SJSA1 (cell line): ENCODE measurements at regions not wholly inside any gene's neighbourhood (a gene's known extent, or its start where the extent isn't known, plus 50 kb on each side); places are given as distances from the start of the nearest gene placed in this dataset.

Experiments
- DNase-seq, 2 experiments: peaks; one replicate each; pipeline ENCODE4 v3.0.0-alpha.2; 2015 to 2020; ENCODE audit warnings: low spot score in 2 of 2, low read depth in 1 of 2
- H3K27ac ChIP-seq: fragments of 250-450 bp; sonication (Bioruptor Pico); 2 replicates; pipeline ENCODE4 v1.5.1; 2020; ENCODE audit warnings: mild to moderate bottlenecking, moderate library complexity
- H3K27me3 ChIP-seq: fragments of 250-450 bp; sonication (Bioruptor Pico); replicated peaks from 2 replicates; pipeline ENCODE4 v1.5.1; 2020; ENCODE audit warnings: mild to moderate bottlenecking, moderate library complexity
- H3K36me3 ChIP-seq: fragments of 250-450 bp; sonication (Bioruptor Pico); 2 replicates; pipeline ENCODE4 v1.5.1; 2020; ENCODE audit warnings: mild to moderate bottlenecking
- H3K4me1 ChIP-seq: fragments of 250-450 bp; sonication (Bioruptor Pico); replicated peaks from 2 replicates; pipeline ENCODE4 v1.6.1; 2021; ENCODE audit warnings: mild to moderate bottlenecking
- H3K4me3 ChIP-seq: fragments of 250-450 bp; sonication (Bioruptor Pico); 2 replicates; pipeline ENCODE4 v1.5.1; 2020; ENCODE audit warnings: mild to moderate bottlenecking
- H3K9me3 ChIP-seq: fragments of 250-450 bp; sonication (Bioruptor Pico); replicated peaks from 2 replicates; pipeline ENCODE4 v1.5.1; 2020; ENCODE audit warnings: mild to moderate bottlenecking

DNA sequence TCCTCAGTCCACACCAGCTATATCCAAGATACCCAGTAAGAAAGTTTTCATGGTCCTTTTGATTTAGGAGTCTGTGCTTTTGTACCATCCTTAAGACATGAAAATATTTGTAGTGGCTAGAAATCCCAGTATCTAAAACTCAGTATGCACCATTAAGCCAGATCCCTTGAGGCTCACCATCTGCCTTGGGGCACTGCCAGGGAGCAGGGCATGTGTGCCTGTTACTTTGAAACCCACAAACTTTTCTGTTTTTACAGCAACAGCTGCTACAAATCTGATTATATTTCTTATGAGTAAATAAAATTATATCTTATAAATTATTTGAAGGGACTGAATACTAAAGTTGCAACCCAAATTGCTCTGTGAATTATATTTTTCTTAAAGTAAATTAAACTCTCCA, 290.5 kb upstream of the MANEA start:
- no peaks in the 10 kb centered on the region for H3K4me1 ChIP-seq
- no peak overlapping the region for H3K4me3 ChIP-seq
- H3K9me3 ChIP-seq, result no peaks in the 10 kb centered on the region
- H3K27ac ChIP-seq, result no peak overlapping the region
- no peaks in the 10 kb centered on the region for H3K27me3 ChIP-seq
- H3K36me3 ChIP-seq, result no peaks in the 10 kb centered on the region
- DNase-seq, result no peak

DNA sequence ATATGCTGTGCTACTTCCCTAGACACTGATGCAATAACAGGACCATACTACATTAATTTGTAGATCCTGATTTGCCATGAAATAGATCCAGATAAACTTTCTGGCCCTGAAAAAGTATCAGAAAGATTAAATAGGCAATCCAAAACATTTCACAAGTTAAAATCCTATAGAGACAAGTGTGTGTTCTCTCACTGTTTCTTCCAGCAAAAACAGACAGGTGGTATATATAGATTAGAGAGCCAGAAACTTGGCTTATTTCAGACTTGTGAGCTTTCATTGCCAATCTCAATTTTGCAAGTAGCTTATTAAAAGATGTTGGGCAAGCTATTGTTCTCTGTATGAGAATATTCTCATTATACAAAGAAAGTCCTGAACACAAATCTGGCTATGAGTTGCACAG, 289.1 kb upstream of the MANEA start:
- Histone ChIP-seq H3K27me3 (no peaks in the 10 kb centered on the region), H3K4me3 (no peak overlapping the region), H3K4me1 (no peaks in the 10 kb centered on the region), H3K9me3 (no peaks in the 10 kb centered on the region), H3K36me3 (no peaks in the 10 kb centered on the region), H3K27ac (no peak overlapping the region)
- DNase-seq, result no peak

DNA sequence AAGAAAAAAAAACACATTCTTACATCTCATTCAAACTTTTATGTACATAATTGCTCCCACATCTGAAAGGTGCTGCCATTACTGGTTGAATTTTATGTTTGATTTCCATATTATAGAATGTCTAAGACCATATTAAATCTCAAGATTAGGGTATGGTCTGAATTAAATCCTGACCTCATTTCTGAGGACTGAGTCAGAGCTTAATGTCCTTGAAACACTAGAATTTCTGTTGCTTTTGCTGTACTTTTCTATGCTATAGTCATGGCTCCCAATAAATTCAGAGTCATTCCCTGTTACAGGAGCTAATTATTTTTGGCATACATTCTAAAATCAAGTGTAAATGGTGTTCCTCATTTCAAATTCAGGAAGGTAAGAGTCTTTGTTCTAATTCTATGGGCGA, 285.3 kb upstream of the MANEA start:
- Histone ChIP-seq H3K4me3 (no peak overlapping the region), H3K4me1 (no peaks in the 10 kb centered on the region), H3K27me3 (no peaks in the 10 kb centered on the region), H3K9me3 (no peaks in the 10 kb centered on the region), H3K36me3 (no peaks in the 10 kb centered on the region), H3K27ac (no peak overlapping the region)
- no peak for DNase-seq

DNA sequence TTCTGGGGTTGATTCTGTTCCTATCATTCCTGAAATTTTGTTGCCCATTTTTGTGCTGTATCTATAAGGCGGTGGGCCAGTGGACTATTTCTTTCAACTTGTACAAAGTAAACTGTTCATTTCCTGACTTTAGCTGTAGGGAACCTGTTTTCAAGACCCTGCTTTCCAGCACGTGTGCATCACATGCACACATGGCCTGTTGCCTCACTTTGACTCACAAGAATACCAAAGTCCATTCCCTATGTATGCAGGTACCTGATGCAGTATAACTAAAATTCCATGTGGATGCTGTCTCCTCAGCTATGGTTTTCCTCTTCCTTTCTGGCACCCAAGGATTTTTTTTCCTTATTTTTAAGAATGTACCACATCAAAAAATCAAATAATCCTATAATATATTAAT, 284.1 kb upstream of the MANEA start:
- Histone ChIP-seq H3K27ac (no peak overlapping the region), H3K4me3 (no peak overlapping the region), H3K36me3 (no peaks in the 10 kb centered on the region), H3K4me1 (no peaks in the 10 kb centered on the region), H3K9me3 (no peaks in the 10 kb centered on the region), H3K27me3 (no peaks in the 10 kb centered on the region)
- no peak for DNase-seq

DNA sequence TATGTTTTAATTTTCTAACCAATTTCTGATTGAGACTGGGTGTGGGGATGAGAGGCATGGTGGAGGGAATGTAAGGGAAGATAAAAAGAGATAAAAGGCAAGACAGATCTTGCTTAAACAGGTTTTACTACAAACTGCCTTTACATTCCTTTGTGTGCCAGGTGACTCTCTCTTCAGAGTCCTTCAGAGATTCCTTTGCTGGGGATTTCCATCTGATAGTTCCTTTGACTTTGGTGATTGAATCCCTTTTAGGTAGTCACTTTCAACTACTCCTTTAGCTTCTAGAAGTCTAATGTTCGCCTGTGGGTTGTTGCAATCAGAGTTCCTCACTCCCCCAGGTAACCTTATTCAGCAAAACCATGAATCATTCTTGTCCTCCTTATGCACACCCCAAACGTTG, 283.3 kb upstream of the MANEA start:
- H3K4me1 ChIP-seq, result no peaks in the 10 kb centered on the region
- DNase-seq, result no peak
- no peaks in the 10 kb centered on the region for H3K9me3 ChIP-seq
- no peak overlapping the region for H3K4me3 ChIP-seq
- H3K27ac ChIP-seq, result no peak overlapping the region
- no peaks in the 10 kb centered on the region for H3K27me3 ChIP-seq
- H3K36me3 ChIP-seq, result no peaks in the 10 kb centered on the region

DNA sequence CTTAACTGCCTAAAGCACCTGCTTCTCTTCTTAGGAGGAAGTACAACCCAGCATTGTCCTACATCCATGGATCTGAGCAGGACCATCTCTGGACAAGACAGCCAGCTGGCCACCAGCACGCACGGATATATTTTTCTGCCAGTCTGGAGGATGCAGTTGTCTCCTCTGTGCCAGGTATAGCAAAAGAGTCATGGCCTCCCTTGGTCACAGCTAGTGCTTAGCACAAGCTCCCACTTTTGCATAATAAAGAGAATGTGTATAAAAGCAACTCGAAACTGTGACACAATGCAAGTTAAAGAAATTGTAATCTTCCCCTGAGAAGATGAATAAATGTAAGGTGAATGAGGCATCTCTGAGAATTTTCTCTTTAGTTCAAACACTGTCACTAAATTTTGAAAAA, 267.8 kb upstream of the MANEA start:
- no peak overlapping the region for H3K4me3 ChIP-seq
- DNase-seq, result no peak
- H3K27ac ChIP-seq, result no peak overlapping the region
- H3K4me1 ChIP-seq, result no peaks in the 10 kb centered on the region
- H3K36me3 ChIP-seq, result no peaks in the 10 kb centered on the region
- no peaks in the 10 kb centered on the region for H3K9me3 ChIP-seq
- H3K27me3 ChIP-seq, result no peaks in the 10 kb centered on the region

DNA sequence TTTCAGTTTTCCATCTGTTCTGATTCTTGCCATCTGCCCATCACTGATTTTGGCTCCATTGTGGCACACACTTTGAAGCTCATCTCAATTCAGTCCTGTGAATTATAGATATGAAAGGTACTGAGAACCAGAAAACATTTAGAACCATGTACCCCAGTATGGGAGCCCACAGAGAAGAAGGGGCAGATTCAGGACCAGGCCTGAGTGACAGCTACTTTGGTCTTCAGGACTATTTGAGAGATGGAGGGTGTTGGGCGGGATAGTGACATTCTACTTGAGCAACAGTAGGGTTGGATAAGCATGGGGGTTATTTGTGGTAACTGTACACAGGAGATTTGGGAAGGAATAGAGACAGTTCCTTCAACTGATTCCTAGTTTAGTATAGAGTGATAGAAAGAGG, 259.2 kb upstream of the MANEA start:
- H3K27ac ChIP-seq, result no peak overlapping the region
- DNase-seq, result no peak
- no peaks in the 10 kb centered on the region for H3K27me3 ChIP-seq
- H3K4me3 ChIP-seq, result no peak overlapping the region
- H3K9me3 ChIP-seq, result no peaks in the 10 kb centered on the region
- H3K4me1 ChIP-seq, result no peaks in the 10 kb centered on the region
- no peaks in the 10 kb centered on the region for H3K36me3 ChIP-seq

DNA sequence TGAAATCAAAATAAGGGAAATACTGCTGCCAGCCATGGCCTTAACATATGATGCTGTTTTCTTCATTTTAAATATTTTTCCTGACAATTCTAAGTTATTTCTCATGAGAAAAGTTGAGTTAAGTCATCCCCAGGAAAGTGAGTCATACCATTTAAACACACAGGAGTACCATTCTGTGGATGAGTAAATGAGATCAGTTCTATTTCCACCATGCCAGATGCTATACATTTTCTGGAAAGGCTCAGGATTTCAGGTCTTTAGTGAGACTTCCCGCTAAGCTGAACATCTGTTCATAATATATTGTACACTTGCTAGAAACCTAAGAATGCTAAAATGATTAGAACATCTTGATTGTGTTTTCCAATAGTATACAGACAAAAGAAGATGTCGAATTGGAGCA, 256.2 kb upstream of the MANEA start:
- H3K27me3 ChIP-seq, result no peaks in the 10 kb centered on the region
- no peaks in the 10 kb centered on the region for H3K36me3 ChIP-seq
- H3K4me3 ChIP-seq, result no peak overlapping the region
- DNase-seq, result no peak
- no peaks in the 10 kb centered on the region for H3K9me3 ChIP-seq
- H3K27ac ChIP-seq, result no peak overlapping the region
- H3K4me1 ChIP-seq, result no peaks in the 10 kb centered on the region

DNA sequence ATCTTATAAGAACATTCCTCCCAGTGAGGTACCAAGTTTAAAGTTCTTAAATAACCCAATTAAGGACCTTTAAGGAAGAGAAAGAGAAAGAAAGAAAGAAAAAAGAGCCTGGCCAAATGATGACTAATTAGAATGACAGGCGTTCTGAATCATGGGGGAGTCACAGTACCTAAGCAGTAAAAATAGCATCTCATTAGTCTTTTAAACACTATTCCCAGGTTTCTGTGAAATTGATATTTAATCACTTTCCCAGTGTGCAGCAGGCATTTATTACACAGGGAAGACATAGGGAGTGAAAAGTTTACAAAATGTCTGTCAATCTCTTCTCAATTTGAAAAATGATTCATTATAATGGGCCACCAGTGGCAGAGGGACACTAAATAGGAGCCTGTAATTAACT, 251.4 kb upstream of the MANEA start:
- H3K4me3 ChIP-seq, result no peak overlapping the region
- H3K36me3 ChIP-seq, result no peaks in the 10 kb centered on the region
- no peak for DNase-seq
- H3K27ac ChIP-seq, result no peak overlapping the region
- no peaks in the 10 kb centered on the region for H3K4me1 ChIP-seq
- no peaks in the 10 kb centered on the region for H3K9me3 ChIP-seq
- H3K27me3 ChIP-seq, result no peaks in the 10 kb centered on the region

DNA sequence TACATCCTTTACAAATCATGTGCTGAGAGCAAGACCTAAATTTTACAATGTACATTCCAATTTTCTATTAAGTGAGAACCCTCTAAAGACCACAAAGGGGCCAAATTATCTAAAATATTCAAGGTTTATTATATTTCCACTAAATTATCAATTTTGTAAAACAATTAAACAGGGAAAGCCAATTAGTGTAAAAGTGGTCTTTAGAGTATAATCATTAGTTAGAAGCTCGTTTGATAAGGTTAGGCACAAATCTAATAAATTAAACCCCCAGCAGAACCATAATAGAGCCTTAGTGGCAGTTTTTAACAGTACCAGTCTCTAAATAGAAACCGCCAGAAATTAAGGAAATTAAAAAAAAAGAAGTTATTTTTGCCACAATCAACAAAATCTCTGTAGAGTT, 249.1 kb upstream of the MANEA start:
- no peak for DNase-seq
- no peak overlapping the region for H3K4me3 ChIP-seq
- no peaks in the 10 kb centered on the region for H3K36me3 ChIP-seq
- H3K9me3 ChIP-seq, result no peaks in the 10 kb centered on the region
- no peak overlapping the region for H3K27ac ChIP-seq
- H3K4me1 ChIP-seq, result no peaks in the 10 kb centered on the region
- H3K27me3 ChIP-seq, result no peaks in the 10 kb centered on the region

DNA sequence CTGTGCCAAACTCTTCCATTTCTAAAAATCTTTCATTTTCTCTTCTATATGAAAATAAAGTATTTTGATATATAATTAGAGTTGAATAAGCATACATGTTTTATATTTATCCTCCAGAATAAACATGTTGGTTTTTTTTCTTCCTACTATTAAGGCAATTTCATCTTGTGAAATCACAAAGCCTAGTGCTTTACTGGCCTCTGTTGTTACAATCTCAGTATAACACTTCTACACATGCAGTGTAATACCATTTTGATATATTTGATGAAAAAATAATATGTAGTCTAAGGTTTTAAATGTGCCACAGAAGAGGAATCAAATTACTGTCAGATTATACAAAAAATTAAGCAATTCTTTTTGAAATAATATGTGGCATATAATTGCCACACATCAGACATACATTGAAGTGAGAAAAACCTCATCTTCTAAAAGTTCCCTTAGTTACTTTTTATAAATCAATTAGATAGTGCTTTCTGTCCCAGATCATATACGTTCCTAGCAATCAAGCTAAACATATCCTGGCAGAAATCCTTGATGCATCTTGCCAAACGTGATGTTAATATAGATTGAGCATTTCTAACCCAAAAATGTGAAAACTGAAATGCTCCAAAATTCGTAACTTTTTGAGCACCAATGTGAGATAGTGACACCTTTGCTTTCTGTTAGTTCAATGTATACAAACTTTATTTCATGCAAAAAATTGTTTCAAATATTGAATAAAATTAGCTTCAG, 225.1 kb upstream of the MANEA start:
- Histone ChIP-seq H3K4me3 (no peak overlapping the region), H3K4me1 (no peaks in the 10 kb centered on the region), H3K27me3 (no peaks in the 10 kb centered on the region), H3K27ac (no peak overlapping the region), H3K36me3 (no peaks in the 10 kb centered on the region), H3K9me3 (no peaks in the 10 kb centered on the region)
- no peak for DNase-seq

DNA sequence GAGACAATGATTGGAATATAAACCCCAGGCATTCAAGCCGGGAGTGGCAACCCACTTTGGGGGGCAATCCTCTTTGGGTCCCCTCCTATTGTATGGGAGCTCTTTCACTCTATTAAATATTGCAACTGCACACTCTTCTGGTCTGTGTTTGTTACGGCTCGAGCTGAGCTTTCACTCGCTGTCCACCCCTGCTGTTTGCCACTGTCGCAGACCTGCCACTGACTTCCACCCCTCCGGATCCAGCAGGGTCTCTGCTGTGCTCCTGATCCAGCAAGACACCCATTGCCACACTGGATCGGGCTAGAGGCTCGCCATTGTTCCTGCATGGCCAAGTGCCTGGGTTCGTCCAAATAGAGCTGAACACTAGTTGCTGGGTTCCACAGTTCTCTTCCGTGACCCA, 222.8 kb upstream of the MANEA start:
- no peak overlapping the region for H3K27ac ChIP-seq
- no peak overlapping the region for H3K4me3 ChIP-seq
- no peaks in the 10 kb centered on the region for H3K36me3 ChIP-seq
- H3K4me1 ChIP-seq, result no peaks in the 10 kb centered on the region
- H3K9me3 ChIP-seq, result no peaks in the 10 kb centered on the region
- DNase-seq, result no peak
- H3K27me3 ChIP-seq, result no peaks in the 10 kb centered on the region

DNA sequence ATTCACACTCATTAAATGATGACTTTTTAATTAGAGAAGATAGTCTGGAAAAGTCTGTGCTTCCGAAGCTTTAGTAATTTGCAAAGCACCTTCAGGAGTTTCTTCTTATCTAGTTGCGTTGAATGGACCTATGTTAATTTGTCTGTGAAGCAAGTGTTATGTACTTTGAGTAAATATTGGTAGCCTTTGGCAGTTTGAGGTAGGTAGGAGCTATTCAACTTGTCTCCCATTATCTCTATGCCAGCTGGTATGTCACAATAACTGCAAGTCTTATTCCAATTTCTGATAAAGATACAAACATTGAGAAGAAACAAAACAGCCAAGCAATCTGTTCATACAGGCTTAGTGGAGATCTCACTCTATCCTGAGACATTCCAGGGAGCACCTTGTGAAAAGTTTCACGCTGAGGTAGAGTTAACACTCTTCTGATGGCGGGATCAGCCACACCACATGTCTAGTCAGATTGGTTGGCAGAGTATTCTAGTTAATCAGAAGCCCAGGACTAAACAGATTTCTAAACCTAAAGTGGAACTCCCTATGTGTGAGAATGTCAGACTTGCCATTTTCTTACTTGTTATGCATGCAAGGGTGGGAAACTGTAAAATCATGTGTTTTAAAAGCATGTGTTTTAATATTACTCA, 219.8 kb upstream of the MANEA start:
- H3K36me3 ChIP-seq, result no peaks in the 10 kb centered on the region
- DNase-seq, result no peak
- H3K9me3 ChIP-seq, result no peaks in the 10 kb centered on the region
- H3K27me3 ChIP-seq, result no peaks in the 10 kb centered on the region
- H3K27ac ChIP-seq, result no peak overlapping the region
- H3K4me1 ChIP-seq, result no peaks in the 10 kb centered on the region
- no peak overlapping the region for H3K4me3 ChIP-seq

DNA sequence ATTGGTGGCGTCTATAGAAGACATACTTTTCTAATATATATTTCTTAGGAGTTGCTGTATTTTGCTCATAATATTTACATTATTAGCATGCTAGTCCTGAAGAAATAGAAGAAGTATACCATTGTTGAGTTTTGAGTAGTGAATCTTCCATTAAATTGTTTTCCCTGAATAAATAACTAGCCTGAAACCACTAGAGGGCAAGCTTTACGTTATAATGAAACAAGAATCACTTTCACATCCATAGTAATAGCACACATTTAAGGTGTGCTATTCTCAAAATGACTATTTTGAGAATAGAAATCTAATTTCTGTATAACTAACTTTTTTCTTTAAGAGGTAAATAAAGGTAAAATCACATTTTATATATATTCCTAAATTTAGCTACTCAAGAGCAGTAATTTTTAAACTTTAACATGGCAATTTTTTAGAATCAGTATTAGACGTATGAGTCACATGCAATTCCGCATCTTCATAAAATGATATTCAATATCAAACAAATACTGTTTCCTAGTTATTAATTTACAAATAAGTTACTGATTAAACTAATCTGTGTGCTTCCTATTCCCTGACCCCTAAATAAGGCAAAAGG, 213.2 kb upstream of the MANEA start:
- H3K9me3 ChIP-seq, result no peaks in the 10 kb centered on the region
- H3K4me3 ChIP-seq, result no peak overlapping the region
- no peak overlapping the region for H3K27ac ChIP-seq
- no peak for DNase-seq
- H3K36me3 ChIP-seq, result no peaks in the 10 kb centered on the region
- H3K4me1 ChIP-seq, result no peaks in the 10 kb centered on the region
- no peaks in the 10 kb centered on the region for H3K27me3 ChIP-seq
